Mesenchymal stem cell (in vitro differentiated cells and primary cell): ENCODE measurements at regions not wholly inside any gene's neighbourhood (a gene's known extent, or its start where the extent isn't known, plus 50 kb on each side); places are given as distances from the start of the nearest gene placed in this dataset.

ENCODE experiments used
- DNase-seq: peaks from one replicate; pipeline ENCODE4 v3.0.0-alpha.2; 2013
- H2AFZ ChIP-seq: one replicate; pipeline ENCODE4 v1.6.1; 2013; ENCODE audit warnings: low read depth, mild to moderate bottlenecking, control low read depth, inconsistent platforms, low read length, moderate library complexity
- H2AK5ac ChIP-seq: 2 replicates; pipeline ENCODE4 v1.6.1; 2013; ENCODE audit warnings: low read length, moderate library complexity, mild to moderate bottlenecking, inconsistent platforms; ENCODE audit not compliant: severe bottlenecking
- H2BK120ac ChIP-seq: one replicate; pipeline ENCODE4 v1.6.1; 2013; ENCODE audit warnings: low read depth, mild to moderate bottlenecking, inconsistent platforms, low read length, moderate library complexity
- H2BK12ac ChIP-seq, 2 experiments: one replicate each; pipeline ENCODE4 v1.6.1; 2013; ENCODE audit warnings: inconsistent platforms in 2 of 2, low read length in 2 of 2, mild to moderate bottlenecking in 2 of 2, moderate library complexity in 2 of 2, control low read depth in 1 of 2
- H2BK15ac ChIP-seq: one replicate; pipeline ENCODE4 v1.6.1; 2013; ENCODE audit warnings: mild to moderate bottlenecking, low read depth, inconsistent platforms; ENCODE audit not compliant: poor library complexity, severe bottlenecking
- H2BK5ac ChIP-seq: 2 replicates; pipeline ENCODE4 v1.6.1; 2013; ENCODE audit warnings: low read depth, mild to moderate bottlenecking, low read length, control low read depth, inconsistent platforms; ENCODE audit not compliant: poor library complexity, severe bottlenecking
- H3K14ac ChIP-seq, 2 experiments: one replicate each; pipeline ENCODE4 v1.6.1; 2013; ENCODE audit warnings: inconsistent platforms in 2 of 2, low read length in 2 of 2, control low read depth in 1 of 2, mild to moderate bottlenecking in 1 of 2, moderate library complexity in 1 of 2
- H3K18ac ChIP-seq, 2 experiments: one replicate each; pipeline ENCODE4 v1.6.1; 2013; ENCODE audit warnings: inconsistent platforms in 2 of 2, low read length in 2 of 2, control low read depth in 1 of 2, low read depth in 1 of 2, mild to moderate bottlenecking in 1 of 2
- H3K23ac ChIP-seq, 2 experiments: one replicate each; pipeline ENCODE4 v1.6.1; 2013; ENCODE audit warnings: inconsistent platforms in 2 of 2, low read length in 2 of 2, mild to moderate bottlenecking in 2 of 2, moderate library complexity in 2 of 2, control low read depth in 1 of 2
- H3K27ac ChIP-seq: 2 replicates; pipeline ENCODE4 v1.5.1; 2013; ENCODE audit warnings: mild to moderate bottlenecking, moderate library complexity, low read length, control low read depth, inconsistent platforms; ENCODE audit not compliant: poor library complexity, severe bottlenecking
- H3K27me3 ChIP-seq, 2 experiments: 2 replicates each; pipeline versions ENCODE4 v1.6.1 to v1.7.0; 2013; ENCODE audit warnings: low read length in 2 of 2, mild to moderate bottlenecking in 2 of 2, moderate library complexity in 2 of 2, control low read depth in 1 of 2, inconsistent platforms in 1 of 2; ENCODE audit not compliant: control insufficient read depth in 1 of 2, insufficient read depth in 1 of 2
- H3K36me3 ChIP-seq, 2 experiments: 2 replicates each; pipeline versions ENCODE4 v1.6.1 to v1.7.0; 2013; ENCODE audit warnings: low read length in 2 of 2, control low read depth in 1 of 2, inconsistent platforms in 1 of 2, low read depth in 1 of 2, mild to moderate bottlenecking in 1 of 2; ENCODE audit not compliant: insufficient read depth in 2 of 2, control insufficient read depth in 1 of 2
- H3K4ac ChIP-seq, 2 experiments: one replicate each; pipeline ENCODE4 v1.6.1; 2013; ENCODE audit warnings: inconsistent platforms in 2 of 2, low read length in 2 of 2, mild to moderate bottlenecking in 2 of 2, moderate library complexity in 2 of 2, control low read depth in 1 of 2, low read depth in 1 of 2
- H3K4me1 ChIP-seq: 2 replicates; pipeline ENCODE4 v1.6.1; 2013; ENCODE audit warnings: low read depth, low read length, control low read depth; ENCODE audit not compliant: control insufficient read depth, insufficient read depth
- H3K4me2 ChIP-seq: 2 replicates; pipeline ENCODE4 v1.6.1; 2013; ENCODE audit warnings: low read length, mild to moderate bottlenecking, inconsistent platforms; ENCODE audit not compliant: poor library complexity, severe bottlenecking
- H3K4me3 ChIP-seq, 2 experiments: 2 replicates each; pipeline versions ENCODE4 v1.5.1 to v1.7.0; 2013; ENCODE audit warnings: low read length in 2 of 2, mild to moderate bottlenecking in 2 of 2, control low read depth in 1 of 2, low read depth in 1 of 2; ENCODE audit not compliant: insufficient read depth in 1 of 2
- H3K79me1 ChIP-seq: replicated peaks from 2 replicates; pipeline ENCODE4 v1.6.1; 2013; ENCODE audit warnings: mild to moderate bottlenecking, control low read depth, low read length, inconsistent platforms; ENCODE audit not compliant: poor library complexity, severe bottlenecking
- H3K9ac ChIP-seq: 2 replicates; pipeline ENCODE4 v1.7.0; 2013; ENCODE audit warnings: mild to moderate bottlenecking, low read length, moderate library complexity
- H3K9me3 ChIP-seq: 2 replicates; pipeline ENCODE4 v1.7.0; 2013; ENCODE audit warnings: mild to moderate bottlenecking, low read length; ENCODE audit not compliant: control insufficient read depth
- H4K8ac ChIP-seq: one replicate; pipeline ENCODE4 v1.6.1; 2013; ENCODE audit warnings: inconsistent platforms, mild to moderate bottlenecking, low read length, moderate library complexity
- H4K91ac ChIP-seq: one replicate; pipeline ENCODE4 v1.6.1; 2013; ENCODE audit warnings: mild to moderate bottlenecking, low read length, inconsistent platforms
- WGBS: methylation state at CpG from one replicate; pipeline ENCODE4 v1.1.7; 2013; ENCODE audit warnings: mixed read lengths; 5-methylcytosine and 5-hydroxymethylcytosine counted together

- H3K18ac ChIP-seq, result no peak overlapping the region
These were observed 268.7 kb downstream of the EDEM1 start for GRCh38 chr3:5456199-5456598.

DNA sequence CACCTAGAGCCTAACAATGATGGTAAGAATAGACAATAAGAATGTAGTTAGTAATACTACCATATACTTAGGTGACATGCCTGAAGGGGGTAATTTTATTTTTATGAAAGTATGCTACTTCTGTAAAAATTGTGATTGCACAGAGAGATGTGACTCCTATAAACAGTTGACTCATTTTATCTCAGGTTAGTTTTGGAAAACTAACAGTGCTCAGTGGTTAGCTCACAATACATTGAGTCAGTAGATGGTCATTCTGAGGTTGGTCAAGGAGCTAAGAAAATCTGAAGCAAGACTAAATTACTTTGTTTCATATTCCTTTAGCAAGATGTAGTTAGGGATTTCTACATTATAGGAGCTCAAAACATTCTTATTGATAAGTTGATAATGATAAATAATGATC is 271.0 kb downstream of the EDEM1 start:
- no peak overlapping the region for H3K4me3 ChIP-seq
- H4K8ac ChIP-seq, result no peak overlapping the region
- no peak overlapping the region for H2BK15ac ChIP-seq
- DNase-seq, result no peak
- H3K9ac ChIP-seq, result no peak overlapping the region
- no peak overlapping the region for H2BK12ac ChIP-seq
- no peak overlapping the region for H3K27ac ChIP-seq
- no peaks in the 10 kb centered on the region for H3K27me3 ChIP-seq
- H3K18ac ChIP-seq, result no peak overlapping the region
- no peak overlapping the region for H3K4me2 ChIP-seq
- no peaks in the 10 kb centered on the region for H3K4me1 ChIP-seq
- H4K91ac ChIP-seq, result no peak overlapping the region
- H3K23ac ChIP-seq, result no peak overlapping the region
- no peak overlapping the region for H2BK5ac ChIP-seq
- H3K4ac ChIP-seq, result no peak overlapping the region
- H2AFZ ChIP-seq, result no peak overlapping the region
- H3K79me1 ChIP-seq, result no peaks in the 10 kb centered on the region
- no peak overlapping the region for H2AK5ac ChIP-seq
- no peak overlapping the region for H2BK120ac ChIP-seq
- no peak overlapping the region for H3K14ac ChIP-seq
- H3K9me3 ChIP-seq, result no peaks in the 10 kb centered on the region
- H3K36me3 ChIP-seq, result no peaks in the 10 kb centered on the region

More at GRCh38 chr3:5456199-5456598, 268.7 kb downstream of the EDEM1 start:
- Histone ChIP-seq H2AFZ (no peak overlapping the region), H2AK5ac (no peak overlapping the region), H4K91ac (no peak overlapping the region), H3K4me1 (no peaks in the 10 kb centered on the region), H4K8ac (no peak overlapping the region), H3K23ac (no peak overlapping the region), H2BK120ac (no peak overlapping the region), H3K14ac (no peak overlapping the region), H3K9me3 (no peaks in the 10 kb centered on the region), H3K4me3 (no peak overlapping the region), H3K4ac (no peak overlapping the region), H3K27me3 (no peaks in the 10 kb centered on the region), H2BK15ac (no peak overlapping the region), H3K9ac (no peak overlapping the region), H3K4me2 (no peak overlapping the region), H2BK5ac (no peak overlapping the region), H2BK12ac (no peak overlapping the region), H3K36me3 (no peaks in the 10 kb centered on the region), H3K27ac (no peak overlapping the region), H3K79me1 (no peaks in the 10 kb centered on the region)
- WGBS, result 40% methylated on average over 1 of the region's 1 CpG
- DNase-seq, result no peak

DNA sequence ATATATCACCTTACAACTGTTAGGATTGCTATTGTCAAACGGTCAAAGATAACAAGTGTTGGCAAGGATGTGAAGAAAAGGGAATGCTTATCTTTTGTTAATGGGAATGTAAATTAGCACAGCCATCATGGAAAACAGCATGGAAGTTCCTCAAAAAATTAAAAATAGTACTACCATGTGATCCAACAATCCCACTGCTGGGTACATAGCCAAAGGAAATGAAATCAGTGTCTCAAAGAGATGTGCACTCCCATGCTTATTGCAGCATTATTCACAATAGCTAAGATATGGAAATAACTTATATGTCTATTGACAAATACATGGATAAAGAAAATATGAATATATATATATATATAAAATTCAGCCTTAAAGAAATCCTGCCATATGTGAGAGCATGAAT is 274.6 kb downstream of the EDEM1 start:
- Histone ChIP-seq H3K4ac (no peak overlapping the region), H3K9ac (no peak overlapping the region), H3K4me3 (no peak overlapping the region), H2BK120ac (no peak overlapping the region), H4K8ac (no peak overlapping the region), H3K18ac (no peak overlapping the region), H3K27ac (no peak overlapping the region), H2AFZ (no peak overlapping the region), H3K9me3 (no peaks in the 10 kb centered on the region), H2BK5ac (no peak overlapping the region), H4K91ac (no peak overlapping the region), H2AK5ac (no peak overlapping the region), H2BK12ac (no peak overlapping the region), H3K4me1 (no peaks in the 10 kb centered on the region), H3K23ac (no peak overlapping the region), H3K4me2 (no peak overlapping the region), H3K14ac (no peak overlapping the region), H3K27me3 (no peaks in the 10 kb centered on the region), H3K36me3 (no peaks in the 10 kb centered on the region), H2BK15ac (no peak overlapping the region), H3K79me1 (no peaks in the 10 kb centered on the region)
- WGBS, result no CpG with 5 or more reads among the region's 1 CpG
- no peak for DNase-seq

- H3K4me3 ChIP-seq, result no peak overlapping the region
- no peak overlapping the region for H2BK15ac ChIP-seq
- H3K27ac ChIP-seq, result no peak overlapping the region
- DNase-seq, result no peak
- H3K4me2 ChIP-seq, result no peak overlapping the region
- H2BK12ac ChIP-seq, result no peak overlapping the region
- no peaks in the 10 kb centered on the region for H3K27me3 ChIP-seq
- WGBS, result 86% methylated on average over 3 of the region's 3 CpGs
- H3K4ac ChIP-seq, result no peak overlapping the region
- H3K79me1 ChIP-seq, result no peaks in the 10 kb centered on the region
- no peaks in the 10 kb centered on the region for H3K4me1 ChIP-seq
- peaks cover 3% of the 10 kb centered on the region for H3K9me3 ChIP-seq
- H2BK120ac ChIP-seq, result no peak overlapping the region
- H4K8ac ChIP-seq, result no peak overlapping the region
- H2AK5ac ChIP-seq, result no peak overlapping the region
- no peak overlapping the region for H2AFZ ChIP-seq
- H2BK5ac ChIP-seq, result no peak overlapping the region
- H3K18ac ChIP-seq, result no peak overlapping the region
- no peak overlapping the region for H4K91ac ChIP-seq
- no peak overlapping the region for H3K14ac ChIP-seq
- H3K36me3 ChIP-seq, result no peaks in the 10 kb centered on the region
- H3K9ac ChIP-seq, result no peak overlapping the region
- no peak overlapping the region for H3K23ac ChIP-seq
These were observed 276.5 kb downstream of the EDEM1 start for GRCh38 chr3:5463991-5464390.
